ENCODE measurements at regions not wholly inside any gene's neighbourhood (a gene's known extent, or its start where the extent isn't known, plus 50 kb on each side); places are given as distances from the start of the nearest gene placed in this dataset.
"Not testable (repeated sequence)": the region's sequence is repeated elsewhere in the genome, so short reads cannot be mapped to it uniquely, and the experiment has no call there.

DNA sequence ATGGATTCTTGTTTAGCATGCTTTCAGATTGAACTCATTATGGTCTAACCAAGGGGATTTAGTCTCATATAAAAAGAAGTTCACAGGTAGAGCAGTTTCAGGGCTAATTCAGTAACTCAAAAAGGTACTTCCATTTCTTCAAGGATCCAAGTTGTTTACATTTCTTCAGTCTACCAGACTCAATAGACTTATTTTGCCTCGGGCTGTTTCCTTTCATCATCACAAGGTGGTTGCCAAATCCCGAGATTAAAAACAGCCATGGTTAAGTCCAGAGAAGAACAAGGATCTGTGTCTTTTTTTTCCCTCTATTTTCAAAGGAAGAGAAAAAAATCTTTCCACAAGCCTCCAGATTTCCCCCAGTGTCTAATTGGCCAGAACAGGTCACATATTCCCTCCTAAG is 69.8 kb upstream of the SNX9 start:
- TF ChIP-seq POLR2A (IDR thresholded peaks at IDR 0.05) (no peak), POLR2AphosphoS5 (IDR thresholded peaks at IDR 0.05) (no peak), EP300 (IDR thresholded peaks at IDR 0.05) (no peak)
- TF ChIP-seq, protein P1, sequence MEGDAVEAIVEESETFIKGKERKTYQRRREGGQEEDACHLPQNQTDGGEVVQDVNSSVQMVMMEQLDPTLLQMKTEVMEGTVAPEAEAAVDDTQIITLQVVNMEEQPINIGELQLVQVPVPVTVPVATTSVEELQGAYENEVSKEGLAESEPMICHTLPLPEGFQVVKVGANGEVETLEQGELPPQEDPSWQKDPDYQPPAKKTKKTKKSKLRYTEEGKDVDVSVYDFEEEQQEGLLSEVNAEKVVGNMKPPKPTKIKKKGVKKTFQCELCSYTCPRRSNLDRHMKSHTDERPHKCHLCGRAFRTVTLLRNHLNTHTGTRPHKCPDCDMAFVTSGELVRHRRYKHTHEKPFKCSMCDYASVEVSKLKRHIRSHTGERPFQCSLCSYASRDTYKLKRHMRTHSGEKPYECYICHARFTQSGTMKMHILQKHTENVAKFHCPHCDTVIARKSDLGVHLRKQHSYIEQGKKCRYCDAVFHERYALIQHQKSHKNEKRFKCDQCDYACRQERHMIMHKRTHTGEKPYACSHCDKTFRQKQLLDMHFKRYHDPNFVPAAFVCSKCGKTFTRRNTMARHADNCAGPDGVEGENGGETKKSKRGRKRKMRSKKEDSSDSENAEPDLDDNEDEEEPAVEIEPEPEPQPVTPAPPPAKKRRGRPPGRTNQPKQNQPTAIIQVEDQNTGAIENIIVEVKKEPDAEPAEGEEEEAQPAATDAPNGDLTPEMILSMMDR (IDR thresholded peaks at IDR 0.05) = no peak

DNA sequence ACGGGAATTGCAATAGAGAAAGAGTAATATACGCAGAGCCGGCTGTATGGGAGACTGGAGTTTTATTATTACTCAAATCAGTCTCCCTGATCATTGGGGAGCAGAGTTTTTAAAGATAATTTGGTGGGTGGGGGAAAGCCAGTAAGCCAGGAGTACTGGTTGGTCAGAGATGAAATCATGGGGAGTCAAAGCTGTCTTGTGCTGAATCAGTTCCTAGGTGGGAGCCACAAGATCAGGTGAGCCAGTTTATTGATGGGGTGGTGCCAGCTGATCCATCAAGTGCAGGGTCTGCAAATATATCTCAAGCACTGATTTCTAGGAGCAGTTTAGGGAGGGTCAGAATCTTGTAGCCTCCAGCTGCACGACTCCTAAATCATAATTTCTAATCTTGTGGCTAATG is 69.2 kb upstream of the SNX9 start:
- H3K27me3 ChIP-seq, H3K27ac ChIP-seq, H3K9me3 ChIP-seq, H3K4me3 ChIP-seq, H3K36me3 ChIP-seq, ATAC-seq: not testable (repeated sequence)
- WGBS, 2 donors (ENCODE audit: low coverage in 1 of 2) = 82 to 100% methylated on average over 2 to 3 of the region's 4 CpGs
- peaks cover 0 to 15% (median 7%) of the 10 kb centered on the region in 3 donors for H3K4me1 ChIP-seq

More for the DNA sequence above, 69.8 kb upstream of the SNX9 start:
- Histone ChIP-seq H3K4me3 (no peak overlapping the region), H3K27me3 (no peaks in the 10 kb centered on the region), H3K36me3 (no peaks in the 10 kb centered on the region), H3K9me3 (no peaks in the 10 kb centered on the region), H3K27ac (no peak overlapping the region), H3K4me1 (peaks cover 0 to 15% (median 7%) of the 10 kb centered on the region in 3 donors)
- WGBS, 2 donors (ENCODE audit: low coverage in 1 of 2) = 60 to 79% methylated on average over 2 of the region's 2 CpGs
- ATAC-seq = no peak

DNA sequence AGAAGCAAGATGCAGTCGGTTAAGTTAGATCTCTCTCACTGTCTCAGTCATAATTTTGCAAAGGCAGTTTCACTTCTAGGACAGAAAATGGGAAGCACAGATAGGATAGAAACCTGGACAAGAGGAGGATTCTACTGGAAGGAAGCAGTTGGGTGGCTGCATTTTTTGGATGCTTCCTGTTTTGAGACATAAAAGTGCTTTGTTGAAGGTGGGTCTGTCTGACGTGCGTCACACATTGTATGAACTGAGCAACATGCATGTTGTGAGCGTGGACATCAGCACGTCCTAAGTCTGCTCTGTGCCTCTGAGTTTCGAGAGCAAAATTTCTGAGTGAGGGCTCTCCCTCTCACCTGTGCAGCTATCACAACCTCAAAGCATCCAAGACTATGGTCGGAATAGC is 68.7 kb upstream of the SNX9 start:
- ATAC-seq = no peak
- H3K9me3 ChIP-seq = no peaks in the 10 kb centered on the region
- WGBS, 2 donors (ENCODE audit: low coverage in 1 of 2) = 79 to 95% methylated on average over 4 of the region's 7 CpGs

DNA sequence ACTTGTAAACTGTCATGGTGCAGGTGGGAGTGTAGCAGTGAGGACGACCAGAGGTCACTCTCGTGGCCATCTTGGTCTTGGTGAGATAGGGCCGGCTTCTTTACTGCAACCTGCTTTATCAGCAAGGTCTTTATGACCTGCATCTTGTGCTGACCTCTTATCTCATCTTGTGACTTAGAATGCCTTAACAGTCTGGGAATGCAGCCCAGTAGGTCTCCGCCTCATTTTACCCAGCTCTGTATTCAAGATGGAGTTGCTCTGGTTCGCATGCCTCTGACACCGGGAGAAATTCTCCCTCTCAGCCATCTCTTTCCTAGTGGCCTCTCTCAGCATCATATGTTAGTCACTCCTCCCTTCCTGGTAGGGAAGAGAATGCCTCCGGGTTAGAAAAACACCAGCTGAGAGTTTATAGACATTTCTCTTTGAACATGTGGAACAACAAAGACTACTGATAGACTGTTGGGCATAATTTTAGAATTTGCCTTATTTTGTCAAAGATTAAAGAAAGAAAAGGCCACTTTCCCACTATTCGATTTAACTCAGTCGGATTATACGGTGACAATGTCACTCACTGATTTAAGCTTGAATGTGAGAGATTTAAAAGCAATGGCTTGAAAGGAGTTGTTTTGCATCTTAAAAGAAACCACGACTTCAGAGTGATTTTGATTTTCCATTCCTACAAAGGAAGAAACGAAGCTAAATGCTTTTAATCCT is 67.9 kb upstream of the SNX9 start:
- 80 to 86% methylated on average over 8 to 10 of the region's 12 CpGs for WGBS, 2 donors (ENCODE audit: low coverage in 1 of 2)
- H3K27ac ChIP-seq = no peak overlapping the region
- no peaks in the 10 kb centered on the region for H3K36me3 ChIP-seq

More for the DNA sequence above, 68.7 kb upstream of the SNX9 start:
- Histone ChIP-seq H3K4me3 (no peak overlapping the region), H3K36me3 (no peaks in the 10 kb centered on the region), H3K4me1 (peaks cover 0 to 15% (median 7%) of the 10 kb centered on the region in 3 donors), H3K27me3 (no peaks in the 10 kb centered on the region), H3K27ac (no peak overlapping the region)
- TF ChIP-seq POLR2A (IDR thresholded peaks at IDR 0.05) (no peak), EP300 (IDR thresholded peaks at IDR 0.05) (no peak), POLR2AphosphoS5 (IDR thresholded peaks at IDR 0.05) (no peak)
- TF ChIP-seq, protein P1 (IDR thresholded peaks at IDR 0.05) = no peak

DNA sequence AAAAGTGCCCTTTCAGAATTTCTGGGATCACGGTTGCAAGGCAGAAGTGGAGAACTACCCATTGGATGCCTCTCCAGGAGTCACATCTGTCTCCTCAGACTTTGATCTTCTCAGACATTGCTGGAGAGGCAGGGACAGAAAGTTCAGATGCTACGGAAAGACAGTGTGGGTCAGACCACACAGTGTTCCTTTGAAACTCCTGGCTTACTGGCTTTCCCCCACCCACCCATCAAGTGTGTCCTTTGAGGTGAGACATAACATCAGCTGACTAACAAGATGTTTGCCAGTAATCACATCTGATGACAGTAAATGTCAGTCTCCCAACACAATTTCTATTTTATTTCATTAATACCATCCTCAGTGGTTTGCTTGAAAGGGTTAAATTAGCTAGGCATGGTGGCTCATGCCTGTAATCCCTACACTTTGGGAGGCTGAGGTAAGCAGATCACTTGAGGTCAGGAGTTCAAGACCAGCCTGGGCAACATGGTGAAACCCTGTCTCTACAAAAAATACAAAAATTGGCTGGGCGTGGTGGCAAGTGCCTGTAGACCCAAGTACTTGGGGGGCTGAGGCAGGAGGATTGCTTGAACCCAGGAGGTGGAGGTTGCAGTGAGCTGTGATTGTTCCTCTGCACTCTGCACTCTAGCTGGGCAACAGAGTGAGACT is 67.2 kb upstream of the SNX9 start:
- 96 to 100% methylated on average over 2 to 3 of the region's 3 CpGs for WGBS, 2 donors (ENCODE audit: low coverage in 1 of 2)
- Histone ChIP-seq H3K9me3 (no peaks in the 10 kb centered on the region), H3K27me3 (no peaks in the 10 kb centered on the region), H3K4me1 (peaks cover 0 to 15% (median 7%) of the 10 kb centered on the region in 3 donors), H3K36me3 (no peaks in the 10 kb centered on the region), H3K27ac (no peak overlapping the region), H3K4me3 (no peak overlapping the region)
- no peak for ATAC-seq
- TF ChIP-seq POLR2A (IDR thresholded peaks at IDR 0.05) (no peak), EP300 (IDR thresholded peaks at IDR 0.05) (no peak), POLR2AphosphoS5 (IDR thresholded peaks at IDR 0.05) (no peak)
- TF ChIP-seq, protein P1 (IDR thresholded peaks at IDR 0.05) = no peak

More for the DNA sequence above, 67.9 kb upstream of the SNX9 start:
- Histone ChIP-seq H3K27me3 (no peaks in the 10 kb centered on the region), H3K4me3 (no peak overlapping the region), H3K9me3 (no peaks in the 10 kb centered on the region), H3K4me1 (peaks cover 0 to 15% (median 7%) of the 10 kb centered on the region in 3 donors)
- no peak for ATAC-seq
- TF ChIP-seq POLR2A (IDR thresholded peaks at IDR 0.05) = no peak
- no peak for TF ChIP-seq POLR2AphosphoS5 (IDR thresholded peaks at IDR 0.05)
- TF ChIP-seq, protein P1 (IDR thresholded peaks at IDR 0.05) = no peak
- no peak for TF ChIP-seq EP300 (IDR thresholded peaks at IDR 0.05)

All from gastroesophageal sphincter (tissue), 4 donors.